ENCODE measurements at regions not wholly inside any gene's neighbourhood (a gene's known extent, or its start where the extent isn't known, plus 50 kb on each side); places are given as distances from the start of the nearest gene placed in this dataset.

DNA sequence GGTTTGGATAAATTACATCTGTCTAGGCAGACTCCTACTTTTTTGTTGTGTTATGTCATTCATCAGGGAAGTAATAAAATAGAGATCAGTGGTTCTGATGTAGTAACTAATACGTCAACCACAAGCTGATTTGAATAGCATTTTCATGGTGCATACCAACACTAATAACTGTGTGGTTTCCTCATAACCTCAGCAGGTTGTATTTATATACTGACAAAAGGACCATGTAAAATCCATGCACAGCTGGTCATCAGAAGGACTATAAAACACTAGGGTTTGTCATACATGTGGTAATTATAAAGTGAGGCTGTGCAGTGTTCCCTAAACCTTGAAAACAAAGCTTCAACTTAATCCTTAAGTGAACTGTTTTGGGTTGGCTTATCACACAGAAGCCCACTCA is 216.8 kb upstream of the RBMS3 start:
- TF ChIP-seq, protein P1, sequence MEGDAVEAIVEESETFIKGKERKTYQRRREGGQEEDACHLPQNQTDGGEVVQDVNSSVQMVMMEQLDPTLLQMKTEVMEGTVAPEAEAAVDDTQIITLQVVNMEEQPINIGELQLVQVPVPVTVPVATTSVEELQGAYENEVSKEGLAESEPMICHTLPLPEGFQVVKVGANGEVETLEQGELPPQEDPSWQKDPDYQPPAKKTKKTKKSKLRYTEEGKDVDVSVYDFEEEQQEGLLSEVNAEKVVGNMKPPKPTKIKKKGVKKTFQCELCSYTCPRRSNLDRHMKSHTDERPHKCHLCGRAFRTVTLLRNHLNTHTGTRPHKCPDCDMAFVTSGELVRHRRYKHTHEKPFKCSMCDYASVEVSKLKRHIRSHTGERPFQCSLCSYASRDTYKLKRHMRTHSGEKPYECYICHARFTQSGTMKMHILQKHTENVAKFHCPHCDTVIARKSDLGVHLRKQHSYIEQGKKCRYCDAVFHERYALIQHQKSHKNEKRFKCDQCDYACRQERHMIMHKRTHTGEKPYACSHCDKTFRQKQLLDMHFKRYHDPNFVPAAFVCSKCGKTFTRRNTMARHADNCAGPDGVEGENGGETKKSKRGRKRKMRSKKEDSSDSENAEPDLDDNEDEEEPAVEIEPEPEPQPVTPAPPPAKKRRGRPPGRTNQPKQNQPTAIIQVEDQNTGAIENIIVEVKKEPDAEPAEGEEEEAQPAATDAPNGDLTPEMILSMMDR (conservative IDR thresholded peaks at IDR 0.05), result no peak
- TF ChIP-seq ZFX (IDR thresholded peaks at IDR 0.05), result no peak
